Astrocyte of the spinal cord (primary cell): ENCODE measurements at regions not wholly inside any gene's neighbourhood (a gene's known extent, or its start where the extent isn't known, plus 50 kb on each side); places are given as distances from the start of the nearest gene placed in this dataset.

Experiments used
- DNase-seq: peaks from one replicate; pipeline ENCODE4 v3.0.0; 2011; ENCODE audit warnings: low read depth, low spot score
- H3K4me3 ChIP-seq: 2 replicates; pipeline ENCODE4 v1.5.1; 2011; ENCODE audit warnings: low read depth, mild to moderate bottlenecking, low read length, moderate library complexity
- CTCF ChIP-seq: IDR thresholded peaks from 2 replicates; pipeline ENCODE4 v1.5.1; 2012; ENCODE audit warnings: low read depth, mild to moderate bottlenecking, low read length, inconsistent platforms
- in situ Hi-C: cut with HindIII; loops from 2 replicates; pipeline ENCODE4 v1.10.0; 2017; ENCODE audit warnings: low sequenced_read_pairs

- TF ChIP-seq CTCF, result no peak
- no peak for DNase-seq
- no peak overlapping the region for H3K4me3 ChIP-seq
- in situ Hi-C loops, result no loop called here
These were observed 507.5 kb upstream of the SALL1 start for GRCh38 chr16:51658531-51658930.

GRCh38 chr16:51657848-51658247, 506.8 kb upstream of the SALL1 start:
- in situ Hi-C loops, result no loop called here
- no peak for DNase-seq
- no peak for TF ChIP-seq CTCF
- H3K4me3 ChIP-seq, result no peak overlapping the region

- no peak overlapping the region for H3K4me3 ChIP-seq
- in situ Hi-C loops, result no loop called here
- TF ChIP-seq CTCF, result no peak
- DNase-seq, result no peak
These were observed 504.2 kb upstream of the SALL1 start for GRCh38 chr16:51655249-51655648.

- in situ Hi-C loops, result no loop called here
- DNase-seq, result peak; percentile 26
- TF ChIP-seq CTCF, result no peak
- H3K4me3 ChIP-seq, result peak overlapping the region; percentile 2
These were observed 500.0 kb upstream of the SALL1 start for GRCh38 chr16:51651061-51651466.

GRCh38 chr16:51649631-51650030, 498.6 kb upstream of the SALL1 start:
- no peak for TF ChIP-seq CTCF
- no peak for DNase-seq
- in situ Hi-C loops, result no loop called here
- H3K4me3 ChIP-seq, result no peak overlapping the region

GRCh38 chr16:51648526-51648925, 497.5 kb upstream of the SALL1 start:
- TF ChIP-seq CTCF, result no peak
- peak; percentile 64 for DNase-seq
- in situ Hi-C loops, result no loop called here
- H3K4me3 ChIP-seq, result no peak overlapping the region

GRCh38 chr16:51641191-51641765, 490.2 kb upstream of the SALL1 start:
- no peak for TF ChIP-seq CTCF
- in situ Hi-C loops, result no loop called here
- DNase-seq, result peak; percentile 20
- H3K4me3 ChIP-seq, result no peak overlapping the region
